GM23248 (cell line): ENCODE measurements at regions not wholly inside any gene's neighbourhood (a gene's known extent, or its start where the extent isn't known, plus 50 kb on each side); places are given as distances from the start of the nearest gene placed in this dataset.

Experiments used
- EZH2 ChIP-seq: fragments of 200-600 bp; sonication (generic); IDR thresholded peaks from 2 replicates; pipeline ENCODE4 v1.6.1; 2018; ENCODE audit warnings: antibody characterized with exemption, mild to moderate bottlenecking; ENCODE audit not compliant: insufficient read depth, poor library complexity, severe bottlenecking
- EZH2phosphoT487 ChIP-seq: fragments of 200-600 bp; sonication (generic); IDR thresholded peaks from 2 replicates; pipeline ENCODE4 v1.6.1; 2018; ENCODE audit warnings: antibody characterized with exemption, moderate library complexity, mild to moderate bottlenecking, low read depth; ENCODE audit not compliant: insufficient read depth

DNA sequence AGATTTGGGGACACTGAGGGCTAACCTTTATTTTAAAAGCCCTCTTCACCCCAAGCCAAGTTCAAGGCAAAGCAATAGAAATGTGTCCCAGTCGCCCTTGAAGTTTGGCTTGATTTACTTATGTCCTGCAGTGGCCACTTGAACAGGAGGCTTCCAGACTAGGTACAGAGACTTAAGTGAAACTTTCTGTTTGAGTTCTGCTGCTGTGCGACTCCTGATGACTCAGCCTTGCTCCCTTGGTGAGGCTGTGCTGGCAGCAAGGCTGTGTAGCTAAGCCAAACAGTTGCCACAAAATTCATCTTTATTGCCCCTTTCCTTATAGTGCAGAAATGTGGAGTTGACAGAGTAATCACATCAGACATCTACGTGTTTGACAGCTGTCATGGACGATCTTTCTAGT lies 68.8 kb upstream of the NTRK2 start:
- TF ChIP-seq EZH2 = no peak
- no peak for TF ChIP-seq EZH2phosphoT487
